Body of pancreas (tissue), 4 donors: ENCODE measurements at regions not wholly inside any gene's neighbourhood (a gene's known extent, or its start where the extent isn't known, plus 50 kb on each side); places are given as distances from the start of the nearest gene placed in this dataset.

Source experiments
- ATAC-seq: fragments of 150-250 bp; one replicate; pipeline ENCODE4 v1.9.1; 2016
- DNase-seq, 4 donors: peaks; one replicate each; pipeline ENCODE4 v3.0.0-alpha.2; 2019
- H3K27ac ChIP-seq, 4 donors: fragments of 200-600 bp; sonication (generic); 1 replicate in 3 of 4; 2 replicates in 1 of 4; pipeline versions ENCODE4 v1.5.1 to v1.6.1; 2016 to 2019; ENCODE audit warnings: mild to moderate bottlenecking in 1 of 4, mixed read lengths in 1 of 4, moderate library complexity in 1 of 4
- H3K27me3 ChIP-seq, 2 donors: fragments of 200-600 bp; sonication (generic); one replicate each; pipeline ENCODE4 v1.6.0; 2016; ENCODE audit warnings: mild to moderate bottlenecking in 1 of 2
- H3K36me3 ChIP-seq, 2 donors: fragments of 200-600 bp; sonication (generic); replicated peaks in 1 of 2; 2 replicates each; pipeline ENCODE4 v1.5.1; 2016; ENCODE audit warnings: low read depth in 2 of 2; ENCODE audit not compliant: insufficient read depth in 1 of 2
- H3K4me1 ChIP-seq: fragments of 200-600 bp; sonication (generic); one replicate; pipeline ENCODE4 v1.6.0; 2016
- H3K4me3 ChIP-seq, 2 donors: fragments of 200-600 bp; sonication (generic); 1 replicate in 1 of 2; 2 replicates in 1 of 2; pipeline ENCODE4 v1.5.1; 2016 to 2019
- H3K9me3 ChIP-seq, 3 donors: fragments of 200-600 bp; sonication (generic); 1 replicate in 2 of 3; 2 replicates in 1 of 3; pipeline ENCODE4 v1.5.1; 2016
- CTCF ChIP-seq, 7 experiments: fragments of 450-650 bp in 4 of 7; fragments of 200-600 bp in 3 of 7; sonication (generic) in 3 of 7; IDR thresholded peaks; one replicate each; pipeline ENCODE4 v1.5.1; 2016 to 2019; ENCODE audit warnings: antibody characterized with exemption in 7 of 7
- POLR2A ChIP-seq, 3 donors: fragments of 450-650 bp; IDR thresholded peaks; one replicate each; pipeline ENCODE4 v1.6.1; 2016; ENCODE audit warnings: antibody characterized with exemption in 3 of 3, mild to moderate bottlenecking in 2 of 3
- WGBS, 2 donors: methylation state at CpG; one replicate each; pipeline ENCODE4 v1.1.5; 2017; 5-methylcytosine and 5-hydroxymethylcytosine counted together
- intact Hi-C: fragments of 100-400 bp; cut with DNase I; formaldehyde crosslinking; loops from one replicate; pipeline ENCODE4 v1.15.1; 2023

DNA sequence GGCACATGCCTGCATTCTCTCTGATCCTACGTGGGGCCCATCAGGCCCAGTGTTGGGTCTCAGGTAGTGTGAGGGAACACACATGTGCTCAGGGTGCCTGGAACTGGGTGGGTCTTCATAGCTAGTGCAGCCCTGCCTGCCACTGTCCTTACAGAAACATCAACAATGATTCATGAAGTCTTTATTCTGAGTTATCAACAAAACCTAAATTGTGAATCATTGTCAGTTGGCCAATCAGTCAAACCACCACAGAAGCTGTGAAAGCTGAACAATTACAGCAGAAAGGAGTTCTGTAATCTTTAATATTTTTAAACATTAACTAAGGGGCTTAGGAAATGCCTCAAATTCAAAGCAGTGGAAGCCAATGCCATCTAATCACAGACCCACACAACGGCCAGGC lies 82.8 kb upstream of the ZNF521 start:
- no peak overlapping the region for H3K27ac ChIP-seq
- TF ChIP-seq POLR2A (IDR thresholded peaks at IDR 0.05) (no peak), CTCF (IDR thresholded peaks at IDR 0.05) (no peak)
- no peak for DNase-seq
- no peak overlapping the region for H3K4me3 ChIP-seq
- no peaks in the 10 kb centered on the region for H3K4me1 ChIP-seq
- no peaks in the 10 kb centered on the region for H3K27me3 ChIP-seq
- WGBS, 2 donors, result 28 to 31% methylated on average over 2 of the region's 2 CpGs
- ATAC-seq, result no peak
- no peaks in the 10 kb centered on the region for H3K36me3 ChIP-seq
- intact Hi-C loops, result no loop called here
- no peaks in the 10 kb centered on the region for H3K9me3 ChIP-seq

DNA sequence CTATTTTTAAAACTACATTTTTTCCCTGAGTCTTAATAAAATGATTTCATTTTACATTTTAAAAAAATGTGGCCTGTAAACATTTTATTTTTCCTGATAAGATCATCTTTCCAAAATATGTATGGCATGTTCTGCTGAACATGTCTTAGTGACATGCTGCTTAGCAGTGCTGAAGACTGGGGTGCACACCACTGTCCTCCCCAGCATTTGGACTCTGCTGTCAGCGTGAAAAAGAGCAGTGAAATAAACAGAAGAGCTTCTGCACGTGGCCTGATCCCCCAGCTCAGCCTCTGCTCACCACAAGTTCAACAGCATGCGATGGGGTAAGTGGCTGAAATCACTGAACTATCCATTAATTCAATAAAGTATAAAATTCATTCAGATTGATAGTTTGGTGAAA lies 81.6 kb upstream of the ZNF521 start:
- no peaks in the 10 kb centered on the region for H3K36me3 ChIP-seq
- TF ChIP-seq CTCF (IDR thresholded peaks at IDR 0.05), result no peak
- no peak for TF ChIP-seq POLR2A (IDR thresholded peaks at IDR 0.05)
- H3K27ac ChIP-seq, result no peak overlapping the region
- WGBS, 2 donors, result 31 to 45% methylated on average over 3 of the region's 3 CpGs
- no peak for ATAC-seq
- no peaks in the 10 kb centered on the region for H3K4me1 ChIP-seq
- no peak overlapping the region for H3K4me3 ChIP-seq
- no peak for DNase-seq
- no peaks in the 10 kb centered on the region for H3K27me3 ChIP-seq
- no peaks in the 10 kb centered on the region for H3K9me3 ChIP-seq
- intact Hi-C loops, result no loop called here

- no peaks in the 10 kb centered on the region for H3K9me3 ChIP-seq
- no peaks in the 10 kb centered on the region for H3K4me1 ChIP-seq
- intact Hi-C loops, result no loop called here
- ATAC-seq (no peak), DNase-seq (no peak)
- no peak for TF ChIP-seq POLR2A (IDR thresholded peaks at IDR 0.05)
- TF ChIP-seq CTCF (IDR thresholded peaks at IDR 0.05), result no peak
- no peak overlapping the region for H3K4me3 ChIP-seq
- no peaks in the 10 kb centered on the region for H3K36me3 ChIP-seq
- WGBS, 2 donors, result 52 to 53% methylated on average over 5 of the region's 5 CpGs
- no peaks in the 10 kb centered on the region for H3K27me3 ChIP-seq
- no peak overlapping the region for H3K27ac ChIP-seq
Observed at GRCh38 chr18:25425024-25425423, 73.1 kb upstream of the ZNF521 start.

- ATAC-seq (no peak), DNase-seq (no peak)
- Histone ChIP-seq H3K9me3 (no peaks in the 10 kb centered on the region), H3K4me1 (no peaks in the 10 kb centered on the region), H3K4me3 (no peak overlapping the region), H3K36me3 (no peaks in the 10 kb centered on the region), H3K27ac (no peak overlapping the region), H3K27me3 (no peaks in the 10 kb centered on the region)
- no peak for TF ChIP-seq POLR2A (IDR thresholded peaks at IDR 0.05)
- no peak for TF ChIP-seq CTCF (IDR thresholded peaks at IDR 0.05)
- intact Hi-C loops, result no loop called here
- WGBS, 2 donors, result 38 to 53% methylated on average over 2 of the region's 2 CpGs
Observed at GRCh38 chr18:25423760-25424159, 71.8 kb upstream of the ZNF521 start.

GRCh38 chr18:25423267-25423666 lies 71.3 kb upstream of the ZNF521 start:
- Histone ChIP-seq H3K4me3 (no peak overlapping the region), H3K9me3 (no peaks in the 10 kb centered on the region), H3K36me3 (no peaks in the 10 kb centered on the region), H3K27me3 (no peaks in the 10 kb centered on the region), H3K27ac (no peak overlapping the region), H3K4me1 (no peaks in the 10 kb centered on the region)
- DNase-seq, result no peak
- intact Hi-C loops, result no loop called here
- ATAC-seq, result no peak
- WGBS, 2 donors, result 32 to 35% methylated on average over 2 of the region's 2 CpGs
- TF ChIP-seq POLR2A (IDR thresholded peaks at IDR 0.05), result no peak
- no peak for TF ChIP-seq CTCF (IDR thresholded peaks at IDR 0.05)
